Endodermal cell (in vitro differentiated cells): ENCODE measurements at regions not wholly inside any gene's neighbourhood (a gene's known extent, or its start where the extent isn't known, plus 50 kb on each side); places are given as distances from the start of the nearest gene placed in this dataset.

ENCODE experiments used
- DNase-seq: peaks from one replicate; pipeline ENCODE4 v3.0.0-alpha.2; 2017
- H3K27ac ChIP-seq: 2 replicates; pipeline ENCODE4 v1.5.1; 2013; ENCODE audit warnings: mild to moderate bottlenecking, low read depth, low read length, moderate library complexity
- H3K27me3 ChIP-seq: 2 replicates; pipeline ENCODE4 v1.6.1; 2013; ENCODE audit warnings: mild to moderate bottlenecking, low read length, moderate library complexity; ENCODE audit not compliant: insufficient read depth, control insufficient read depth, poor library complexity, severe bottlenecking
- H3K36me3 ChIP-seq: 2 replicates; pipeline ENCODE4 v1.7.0; 2013; ENCODE audit warnings: mild to moderate bottlenecking, low read length, moderate library complexity; ENCODE audit not compliant: control insufficient read depth, insufficient read depth
- H3K4me1 ChIP-seq: one replicate; pipeline ENCODE4 v1.7.0; 2013; ENCODE audit warnings: low read length; ENCODE audit not compliant: control insufficient read depth, insufficient read depth
- H3K4me3 ChIP-seq: 2 replicates; pipeline ENCODE4 v1.5.1; 2013; ENCODE audit warnings: mild to moderate bottlenecking, low read length, moderate library complexity
- H3K9ac ChIP-seq: 2 replicates; pipeline ENCODE4 v1.6.1; 2013; ENCODE audit warnings: mild to moderate bottlenecking, low read length, moderate library complexity; ENCODE audit not compliant: poor library complexity, severe bottlenecking; ENCODE audit errors: extremely low read depth
- H3K9me3 ChIP-seq: 2 replicates; pipeline ENCODE4 v1.6.1; 2013; ENCODE audit warnings: mild to moderate bottlenecking, low read length, moderate library complexity; ENCODE audit not compliant: control insufficient read depth
- H3K27ac Mint-ChIP-seq: 2 replicates; pipeline ENCODE4 v1.8.0; 2020; ENCODE audit warnings: mixed read lengths
- H3K27me3 Mint-ChIP-seq: 2 replicates; pipeline ENCODE4 v1.8.0; 2021; ENCODE audit warnings: mild to moderate bottlenecking, mixed read lengths; ENCODE audit not compliant: insufficient read depth
- H3K36me3 Mint-ChIP-seq: 2 replicates; pipeline ENCODE4 v1.8.0; 2020; ENCODE audit warnings: low read depth, mixed read lengths
- H3K4me1 Mint-ChIP-seq: 2 replicates; pipeline ENCODE4 v1.8.0; 2020; ENCODE audit warnings: mixed read lengths
- H3K4me3 Mint-ChIP-seq: 2 replicates; pipeline ENCODE4 v1.8.0; 2020; ENCODE audit warnings: mild to moderate bottlenecking, moderate library complexity, mixed read lengths
- H3K9me3 Mint-ChIP-seq: 2 replicates; pipeline ENCODE4 v1.8.0; 2020; ENCODE audit warnings: mild to moderate bottlenecking, mixed read lengths
- CTCF ChIP-seq: fragments of 200-600 bp; sonication (generic); conservative IDR thresholded peaks from 2 replicates; pipeline ENCODE4 v1.5.0; 2021; ENCODE audit warnings: antibody characterized with exemption, mild to moderate bottlenecking
- WGBS, 2 experiments: methylation state at CpG; one replicate each; pipeline versions ENCODE4 v1.1.5 to v1.1.7; 2013; ENCODE audit warnings: missing lambda C conversion rate in 2 of 2, mixed read lengths in 1 of 2; ENCODE audit not compliant: insufficient coverage in 1 of 2, insufficient read length in 1 of 2; 5-methylcytosine and 5-hydroxymethylcytosine counted together

- Mint-ChIP-seq H3K36me3 (peaks cover 1% of the 10 kb centered on the region), H3K4me1 (no peaks in the 10 kb centered on the region), H3K9me3 (peaks cover 25% of the 10 kb centered on the region), H3K27me3 (no peaks in the 10 kb centered on the region), H3K4me3 (no peak overlapping the region), H3K27ac (no peak overlapping the region)
- Histone ChIP-seq H3K9ac (no peak overlapping the region), H3K27ac (no peak overlapping the region), H3K4me3 (no peak overlapping the region), H3K9me3 (peaks cover 12% of the 10 kb centered on the region), H3K27me3 (no peaks in the 10 kb centered on the region), H3K4me1 (no peaks in the 10 kb centered on the region), H3K36me3 (no peaks in the 10 kb centered on the region)
- no peak for DNase-seq
- 95% methylated on average over 2 of the region's 2 CpGs; no CpG with 5 or more reads in 1 of the 2 experiments for WGBS, 2 experiments
- TF ChIP-seq CTCF = no peak
Observed at GRCh38 chr4:130659320-130659719, 1563.4 kb downstream of the C4orf33 start.

GRCh38 chr4:130668859-130669258 lies 1572.9 kb downstream of the C4orf33 start:
- Histone ChIP-seq H3K4me3 (no peak overlapping the region), H3K9me3 (no peaks in the 10 kb centered on the region), H3K4me1 (peaks cover 3% of the 10 kb centered on the region), H3K27ac (no peak overlapping the region), H3K36me3 (no peaks in the 10 kb centered on the region), H3K9ac (no peak overlapping the region), H3K27me3 (peaks cover 18% of the 10 kb centered on the region)
- H3K27me3 Mint-ChIP-seq = peaks cover 22% of the 10 kb centered on the region
- no peak for TF ChIP-seq CTCF
- H3K4me3 Mint-ChIP-seq = no peak overlapping the region
- DNase-seq = no peak
- H3K36me3 Mint-ChIP-seq = no peaks in the 10 kb centered on the region
- H3K9me3 Mint-ChIP-seq = no peaks in the 10 kb centered on the region
- peaks cover 11% of the 10 kb centered on the region for H3K4me1 Mint-ChIP-seq
- 87 to 93% methylated on average over 3 of the region's 3 CpGs for WGBS, 2 experiments
- no peak overlapping the region for H3K27ac Mint-ChIP-seq

GRCh38 chr4:130675266-130675665 lies 1579.3 kb downstream of the C4orf33 start:
- DNase-seq = no peak
- H3K9me3 ChIP-seq = no peaks in the 10 kb centered on the region
- H3K4me1 ChIP-seq = no peaks in the 10 kb centered on the region
- no peak overlapping the region for H3K27ac ChIP-seq
- peaks cover 17% of the 10 kb centered on the region for H3K27me3 Mint-ChIP-seq
- no peak overlapping the region for H3K27ac Mint-ChIP-seq
- H3K4me3 Mint-ChIP-seq = no peak overlapping the region
- no peaks in the 10 kb centered on the region for H3K36me3 ChIP-seq
- H3K4me3 ChIP-seq = no peak overlapping the region
- no peaks in the 10 kb centered on the region for H3K9me3 Mint-ChIP-seq
- peaks cover 13% of the 10 kb centered on the region for H3K27me3 ChIP-seq
- H3K4me1 Mint-ChIP-seq = peaks cover 7% of the 10 kb centered on the region
- no peak overlapping the region for H3K9ac ChIP-seq
- TF ChIP-seq CTCF = no peak
- H3K36me3 Mint-ChIP-seq = no peaks in the 10 kb centered on the region
- WGBS, 2 experiments = 80 to 92% methylated on average over 1 to 2 of the region's 2 CpGs
